GM18517 (cell line): ENCODE measurements at regions not wholly inside any gene's neighbourhood (a gene's known extent, or its start where the extent isn't known, plus 50 kb on each side); places are given as distances from the start of the nearest gene placed in this dataset.
A peak's percentile ranks its signal among the peaks of the same experiment; 100 is the strongest.

Source experiments
- ATAC-seq: cut with Tn5 transposase; IDR thresholded peaks from one replicate; pipeline ENCODE4 v1.9.1; 2021; ENCODE audit warnings: mild to moderate bottlenecking, moderate library complexity; ENCODE audit not compliant: unreplicated experiment

DNA sequence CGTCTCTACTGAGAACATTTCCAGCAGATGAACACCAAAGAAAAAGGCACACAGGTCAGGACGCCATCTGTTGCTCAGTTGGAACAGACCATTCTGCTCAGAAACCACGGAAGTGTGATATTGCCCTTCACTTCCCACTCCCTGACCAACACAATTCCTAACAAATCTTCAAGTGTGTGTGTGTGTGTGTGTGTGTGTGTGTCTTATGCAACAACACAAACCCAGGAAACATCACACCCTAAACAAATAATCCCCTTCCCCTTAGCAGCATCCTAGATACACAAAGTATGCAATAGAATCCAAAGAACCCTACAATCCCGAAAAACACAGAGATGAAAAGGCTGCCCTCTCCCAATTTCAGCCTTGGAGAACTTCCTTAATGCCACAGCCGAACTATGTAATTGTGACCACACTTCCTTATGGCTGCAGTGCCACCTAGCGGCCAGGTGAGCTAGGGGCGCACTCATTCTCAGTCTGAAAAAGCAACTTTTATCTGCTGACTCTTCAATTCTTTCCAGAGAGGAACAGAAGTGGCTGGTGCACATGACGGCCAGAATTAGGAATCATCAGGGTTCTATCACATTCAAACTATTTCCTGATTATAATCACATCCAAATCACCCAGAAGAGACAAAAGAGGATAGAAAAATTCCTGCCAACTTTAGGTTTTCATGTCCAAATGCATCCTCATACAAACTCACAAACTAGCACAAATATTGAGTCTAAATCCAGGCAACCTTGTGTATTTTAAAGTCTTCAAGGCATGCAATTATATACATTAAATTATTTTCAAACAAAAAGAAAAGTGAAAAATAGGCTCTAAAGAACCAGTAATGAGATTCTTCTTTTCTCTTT is 164.9 kb downstream of the DHX15 start:
- ATAC-seq: peak; percentile 86

- ATAC-seq: no peak
Measured at GRCh38 chr4:24417206-24417605, 167.1 kb downstream of the DHX15 start.

DNA sequence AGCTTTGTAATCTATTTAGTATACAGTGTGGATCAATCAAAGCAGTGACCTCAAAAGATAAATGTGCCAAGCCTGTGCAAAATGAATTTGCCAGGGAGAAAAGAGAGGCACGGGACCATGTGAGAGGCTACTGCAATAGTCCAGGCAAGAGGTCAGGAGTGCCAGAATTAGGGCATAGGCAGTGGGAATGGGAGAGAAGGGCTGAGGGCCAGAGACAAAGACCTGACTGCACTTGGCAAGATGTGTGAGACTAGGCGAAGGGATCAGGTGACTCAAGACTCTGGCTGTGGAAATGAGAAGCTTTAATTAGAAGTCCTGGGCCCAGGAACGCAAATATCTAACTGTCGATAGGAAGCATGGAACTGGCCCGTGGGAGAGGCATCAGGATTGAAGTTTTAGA is 168.1 kb downstream of the DHX15 start:
- no peak for ATAC-seq

- ATAC-seq: no peak
Measured at GRCh38 chr4:24413311-24413784, 171.0 kb downstream of the DHX15 start.

DNA sequence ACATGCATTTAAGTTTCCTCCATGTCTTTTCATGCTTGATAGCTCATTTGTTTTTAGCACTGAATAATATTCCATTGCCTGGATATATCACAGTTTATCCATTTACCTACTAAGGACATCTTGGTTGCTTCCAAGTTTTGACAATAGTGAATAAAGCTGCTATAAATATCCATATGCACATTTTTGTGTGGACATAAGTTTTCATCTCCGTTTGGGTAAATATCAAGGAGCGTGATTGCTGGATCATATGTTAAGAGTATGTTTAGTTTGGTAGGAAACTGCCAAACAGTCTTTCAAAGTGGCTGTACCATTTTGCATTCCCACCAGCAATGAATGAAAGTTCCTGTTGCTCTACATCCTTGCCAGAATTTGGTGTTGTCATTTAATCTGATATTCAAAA is 172.5 kb downstream of the DHX15 start:
- no peak for ATAC-seq

- ATAC-seq: no peak
Measured at GRCh38 chr4:24411299-24411698, 173.1 kb downstream of the DHX15 start.

DNA sequence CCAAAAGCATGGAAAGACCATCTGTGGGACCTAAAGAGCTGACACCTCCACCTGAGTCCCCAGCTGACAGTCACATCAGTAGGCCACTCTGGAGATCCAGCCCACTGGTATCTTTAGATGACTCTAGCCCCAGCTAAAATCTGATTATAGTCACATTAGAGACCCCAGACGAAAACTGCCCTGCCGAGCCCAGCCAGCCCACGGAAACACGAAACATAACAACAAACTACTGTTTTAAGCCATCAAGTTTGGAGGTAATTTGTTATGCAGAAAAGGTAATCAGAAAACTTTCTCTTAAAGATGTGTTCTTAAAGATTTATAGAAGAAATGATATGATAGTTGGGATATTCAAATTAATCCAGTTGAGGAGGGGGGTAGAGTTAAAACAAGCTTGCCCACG is 175.7 kb downstream of the DHX15 start:
- ATAC-seq: no peak

DNA sequence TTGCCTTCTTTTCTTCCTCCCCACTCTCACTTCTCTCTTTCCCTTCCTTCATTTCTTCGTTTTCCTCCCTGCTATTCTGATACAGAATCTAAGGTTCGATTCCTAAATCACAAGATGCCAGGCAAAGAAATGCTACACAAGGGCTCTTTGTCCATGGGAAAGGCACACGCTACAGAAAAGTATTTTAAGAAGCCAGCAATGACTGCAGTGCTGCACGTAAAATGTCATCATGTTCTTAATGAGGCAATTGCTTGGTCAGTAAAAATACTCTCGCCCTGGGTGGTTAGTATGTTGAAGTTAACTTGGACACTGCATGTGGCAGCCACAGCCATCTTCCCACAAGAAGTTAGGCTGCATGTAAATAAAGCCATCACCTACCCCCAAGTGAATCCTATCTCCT is 178.4 kb downstream of the DHX15 start:
- ATAC-seq: no peak

GRCh38 chr4:24405341-24405740 is 179.0 kb downstream of the DHX15 start:
- no peak for ATAC-seq

DNA sequence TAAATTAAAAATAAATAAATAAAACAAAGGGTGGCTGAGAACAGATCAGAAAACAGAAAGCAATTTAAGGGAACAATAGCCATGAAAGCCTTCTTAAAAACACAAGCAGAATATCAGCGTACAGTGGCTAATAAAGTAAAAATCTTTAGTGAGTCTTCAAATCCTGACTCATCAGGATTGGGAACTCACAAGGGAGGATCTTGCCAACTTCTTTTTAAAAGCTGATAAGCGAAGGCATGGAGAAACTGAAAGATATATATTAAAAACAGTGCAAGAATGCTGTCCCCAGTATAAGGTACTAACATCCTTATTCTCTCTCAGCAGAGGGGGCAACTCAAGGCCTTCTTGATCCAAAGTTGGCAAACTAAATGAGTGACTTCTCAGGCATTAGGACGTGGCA is 180.1 kb downstream of the DHX15 start:
- no peak for ATAC-seq

DNA sequence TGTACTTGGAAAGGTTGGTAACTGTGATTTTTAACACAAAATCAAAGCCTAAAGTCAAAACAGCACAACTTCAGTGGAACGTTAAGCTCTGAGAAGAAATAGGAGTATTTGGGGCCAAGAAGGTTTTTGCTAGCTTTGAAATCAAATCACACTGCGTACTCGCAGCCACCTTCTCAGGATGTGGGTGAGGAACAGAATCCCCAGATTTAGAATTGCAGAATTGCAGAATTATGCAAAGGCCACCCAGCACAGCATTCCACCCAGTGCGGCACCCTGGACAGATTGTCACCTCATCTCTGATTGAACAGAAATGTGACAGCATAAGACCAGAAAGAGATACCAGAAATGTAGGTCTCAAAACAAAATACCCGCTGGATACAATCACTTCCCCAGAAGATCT is 181.1 kb downstream of the DHX15 start:
- no peak for ATAC-seq

- ATAC-seq: no peak
Measured at GRCh38 chr4:24400537-24400936, 183.8 kb downstream of the DHX15 start.

GRCh38 chr4:24396988-24397387 is 187.4 kb downstream of the DHX15 start:
- no peak for ATAC-seq

DNA sequence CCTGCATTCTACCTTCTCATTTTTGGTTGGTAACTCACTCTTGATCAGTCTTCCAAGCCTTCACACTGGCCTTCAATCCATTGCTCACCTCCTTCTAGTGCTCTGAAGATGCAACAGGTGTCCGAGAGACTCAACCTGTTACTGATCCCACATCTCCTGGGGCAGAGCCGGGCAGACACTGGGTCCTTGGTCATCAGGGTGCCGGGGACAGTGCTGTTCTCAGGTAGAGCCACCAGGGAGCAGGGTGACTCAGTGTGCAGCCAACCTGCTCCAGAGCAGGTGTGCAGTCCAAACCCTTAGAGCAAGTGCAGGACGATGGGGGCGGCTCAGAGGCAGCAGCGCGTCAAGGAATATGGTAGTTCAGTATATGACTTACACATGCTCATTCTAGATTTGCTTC is 188.4 kb downstream of the DHX15 start:
- ATAC-seq: no peak

DNA sequence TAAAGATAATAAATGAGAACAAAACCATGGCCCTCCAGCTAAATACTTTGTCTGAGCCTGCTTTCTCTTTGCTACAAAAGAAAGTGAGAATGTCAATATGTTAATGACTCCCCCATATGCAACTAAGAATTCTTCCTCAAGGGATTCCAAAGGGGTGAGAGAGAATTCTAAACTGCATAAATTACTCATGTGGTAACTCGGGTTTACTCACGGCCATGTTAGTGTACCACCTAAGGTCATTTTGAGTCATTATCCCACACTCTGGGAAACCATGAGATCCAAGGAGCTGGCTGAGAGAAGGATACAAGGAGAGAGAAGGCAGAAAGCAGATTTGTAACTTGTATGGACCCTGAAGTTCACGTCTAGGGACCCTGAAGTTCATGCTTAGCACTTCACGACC is 190.3 kb downstream of the DHX15 start:
- ATAC-seq: no peak

GRCh38 chr4:24392613-24393012 is 191.7 kb downstream of the DHX15 start:
- ATAC-seq: no peak

DNA sequence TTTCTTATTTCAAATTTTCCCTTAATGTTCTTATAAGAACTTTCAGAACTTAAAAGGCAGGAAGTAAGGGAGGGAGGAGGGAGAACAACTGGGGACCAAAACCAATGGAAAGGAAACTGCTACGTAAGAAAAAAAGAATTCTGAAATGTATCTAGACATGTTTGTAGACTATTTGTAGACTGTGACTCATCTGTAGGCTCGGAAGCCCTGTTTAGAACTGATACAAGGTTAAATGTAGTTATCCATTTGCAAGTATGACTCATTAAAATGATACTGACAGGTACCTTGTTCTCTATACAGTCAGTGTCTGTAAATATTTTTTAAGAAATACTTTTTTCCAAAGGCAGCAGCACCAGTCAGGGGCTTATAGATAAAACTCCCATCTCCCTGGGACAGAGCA is 202.0 kb downstream of the DHX15 start:
- peak; percentile 99 for ATAC-seq

DNA sequence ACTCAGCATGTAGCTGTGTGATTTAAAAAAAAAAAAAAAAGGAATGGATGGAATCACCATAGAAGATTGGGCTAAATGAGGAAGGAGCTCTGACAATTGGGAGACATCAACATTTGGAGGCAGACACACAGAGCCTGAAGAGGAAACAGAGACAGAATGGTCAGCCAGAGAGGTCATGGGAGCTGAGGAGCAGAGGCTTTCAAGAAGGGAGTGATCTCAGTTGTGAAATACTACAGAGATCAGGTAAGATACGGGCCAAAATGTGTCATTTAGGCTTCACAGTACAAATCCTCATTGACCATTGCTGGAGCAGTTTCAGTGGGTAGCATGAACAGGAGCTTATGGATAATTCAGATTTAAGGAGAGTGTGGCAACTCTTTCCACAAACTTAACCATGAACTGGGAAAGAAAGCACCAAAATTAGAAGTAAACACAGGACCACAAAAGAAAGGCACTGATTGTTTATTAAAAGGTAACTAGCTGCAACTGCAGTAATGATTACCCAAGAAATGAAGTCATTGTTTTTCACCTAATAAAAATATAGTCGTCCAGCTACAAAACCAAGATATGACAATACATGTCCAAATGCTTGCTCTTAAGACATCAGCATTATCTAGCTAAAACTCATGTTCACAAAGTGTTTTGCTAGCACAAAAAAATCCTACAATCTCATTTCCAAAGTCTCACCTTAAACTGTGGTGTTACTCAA is 203.2 kb downstream of the DHX15 start:
- ATAC-seq: no peak

DNA sequence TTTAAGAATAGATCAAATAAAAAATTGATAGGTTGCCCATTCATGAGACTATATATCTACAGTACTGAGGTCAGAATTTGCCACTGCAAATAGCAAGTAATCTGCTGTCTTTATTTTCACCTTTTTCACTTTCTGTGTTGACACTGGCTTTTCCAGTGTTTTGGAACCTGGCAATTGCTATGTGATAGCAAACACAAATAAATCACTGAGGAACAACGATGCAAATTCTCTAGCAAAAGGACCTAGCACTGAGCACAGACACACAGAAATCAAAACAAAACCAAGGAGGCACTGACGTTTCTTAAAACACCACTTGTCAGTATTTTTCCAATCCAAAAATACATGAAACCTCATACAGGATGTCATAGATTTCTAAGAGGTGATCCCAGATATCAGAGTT is 210.7 kb downstream of the DHX15 start:
- no peak for ATAC-seq

GRCh38 chr4:24372881-24373280 is 211.5 kb downstream of the DHX15 start:
- no peak for ATAC-seq

- no peak for ATAC-seq
Measured at GRCh38 chr4:24372341-24372740, 212.0 kb downstream of the DHX15 start.

DNA sequence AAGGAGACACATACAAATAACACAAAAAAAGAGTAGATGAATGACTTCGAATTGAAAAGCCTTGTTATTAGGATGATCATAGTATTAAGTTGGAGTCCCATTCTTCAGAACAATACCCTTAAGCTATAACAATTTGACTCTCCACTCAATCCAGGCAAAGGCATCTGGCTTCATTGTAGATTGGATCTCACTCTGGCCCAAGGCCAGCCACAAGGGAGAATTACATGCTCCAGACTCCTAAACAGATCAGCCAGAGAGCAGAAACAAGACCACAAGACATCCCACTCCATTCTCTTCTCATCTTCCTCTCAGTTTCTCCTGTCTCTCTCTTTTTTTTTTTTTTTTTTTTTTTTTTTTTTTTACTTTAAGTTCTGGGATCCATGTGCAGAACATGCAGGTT is 213.9 kb downstream of the DHX15 start:
- no peak for ATAC-seq
